NCI-H146 treated with DMSO at 0.1 percent for 48 hours (cell line): ENCODE measurements at regions not wholly inside any gene's neighbourhood (a gene's known extent, or its start where the extent isn't known, plus 50 kb on each side); places are given as distances from the start of the nearest gene placed in this dataset.

Source experiments
- DNase-seq: peaks from one replicate; lab custom pipeline; 2025; ENCODE audit not compliant: unreplicated experiment; lab: John Stamatoyannopoulos, UW

DNA sequence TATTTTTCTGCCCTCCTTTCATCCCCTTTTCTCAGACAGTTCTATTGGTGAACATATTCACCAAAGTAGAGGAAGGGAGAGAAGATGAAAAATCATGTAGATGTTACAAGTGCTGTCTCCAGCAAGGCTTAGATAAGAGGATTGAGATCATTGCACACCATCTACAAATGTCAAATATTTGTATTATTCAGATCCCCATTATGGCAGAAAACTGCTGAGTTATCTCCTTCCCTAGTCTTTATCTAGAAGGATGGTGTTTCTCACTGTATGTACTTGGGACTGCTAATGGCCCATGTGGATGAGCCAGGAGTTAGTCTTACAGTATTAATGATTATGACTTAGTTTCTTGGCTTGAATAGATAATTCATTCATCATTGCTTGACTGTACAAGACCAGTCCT, 147.2 kb upstream of the EEPD1 start:
- no peak for DNase-seq

DNA sequence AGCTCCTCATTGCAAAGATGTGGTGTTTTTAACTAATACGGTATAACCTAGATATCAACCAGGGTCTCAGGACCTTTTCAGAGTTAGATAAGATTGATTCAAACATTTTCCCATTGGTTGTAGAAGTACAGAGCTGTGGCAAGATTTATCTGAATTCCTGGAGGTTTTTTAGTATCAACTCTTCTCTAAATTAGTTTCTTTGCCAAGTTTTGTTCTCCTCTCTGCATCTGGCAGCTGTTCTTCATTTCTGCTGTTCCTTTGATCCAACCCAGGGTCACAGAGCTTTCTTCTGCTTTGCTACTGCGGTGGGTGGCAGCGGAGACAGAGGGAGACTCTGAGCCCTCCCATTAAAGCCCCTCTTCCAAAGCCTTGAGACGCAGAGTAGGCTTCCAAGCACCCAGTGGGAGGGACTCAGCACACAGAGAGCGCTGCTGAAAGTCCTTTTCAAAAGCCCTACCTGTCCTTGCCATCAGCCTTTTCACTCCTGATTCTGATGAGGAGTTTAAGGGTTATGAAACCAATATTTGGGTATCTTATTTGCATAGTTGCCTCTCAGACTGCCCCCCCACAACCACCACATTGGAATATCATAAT, 146.3 kb upstream of the EEPD1 start:
- DNase-seq: no peak

DNA sequence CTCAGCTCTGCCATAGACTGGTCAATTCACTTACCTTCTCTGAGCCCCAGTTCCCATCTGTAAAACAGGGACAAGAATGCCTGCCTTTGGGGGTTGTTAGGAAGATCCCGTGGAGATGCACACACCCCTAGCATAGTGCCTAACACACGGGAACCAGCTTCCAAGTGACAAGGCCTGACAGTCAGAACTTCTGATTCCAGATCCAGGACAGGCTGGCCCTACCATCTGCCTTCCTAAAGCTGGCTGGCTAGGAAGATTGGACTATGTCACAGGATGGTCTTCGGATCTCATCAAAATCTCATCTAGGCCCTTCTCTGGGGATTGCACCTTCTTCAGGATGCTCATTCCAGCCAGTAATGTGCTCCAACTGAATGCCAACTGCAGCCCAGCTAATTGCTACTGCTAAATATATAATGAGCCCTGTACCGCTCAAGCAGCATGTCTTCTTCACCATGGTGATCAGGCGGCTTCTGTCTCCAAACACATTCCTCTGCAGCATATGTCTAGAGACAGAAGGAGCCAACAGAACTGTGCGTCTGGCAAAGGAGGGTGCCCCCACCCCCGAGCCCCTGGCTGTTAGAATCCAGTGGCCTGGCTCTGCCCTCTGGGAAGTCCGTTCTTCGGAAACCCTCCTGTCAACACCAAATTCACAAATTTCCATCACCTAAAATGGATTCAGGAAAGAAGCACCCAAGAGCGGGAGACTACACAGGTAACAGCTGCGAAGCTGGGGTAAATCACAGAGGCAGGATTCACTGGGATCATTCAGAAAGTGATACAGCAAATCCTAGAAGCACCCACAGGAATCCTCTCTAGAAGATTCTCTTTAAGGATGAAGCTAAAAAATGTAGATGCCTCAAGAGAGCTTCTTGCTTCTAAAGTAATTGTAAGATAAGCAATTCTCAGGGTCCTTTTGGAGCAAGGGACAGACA, 142.1 kb upstream of the EEPD1 start:
- DNase-seq: no peak

DNA sequence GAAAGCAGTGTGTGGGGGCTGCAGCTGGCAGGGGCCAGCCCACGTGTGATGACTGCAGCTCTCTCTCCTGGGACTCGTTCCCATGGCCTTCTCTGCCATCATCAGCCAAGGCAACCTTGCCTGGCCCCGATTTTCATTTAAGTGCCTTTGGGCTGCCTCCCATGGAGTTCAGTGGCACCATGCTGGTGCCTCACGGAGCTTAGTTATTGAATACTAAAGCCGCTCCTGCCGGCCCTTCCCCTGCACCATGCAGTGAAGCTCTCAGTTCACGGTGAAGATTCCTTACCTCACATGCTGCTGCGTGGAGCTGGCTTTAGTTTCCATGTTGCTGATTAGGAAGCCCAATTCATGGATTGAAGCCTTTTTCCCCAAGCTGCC, 141.5 kb upstream of the EEPD1 start:
- peak; percentile 33 for DNase-seq

DNA sequence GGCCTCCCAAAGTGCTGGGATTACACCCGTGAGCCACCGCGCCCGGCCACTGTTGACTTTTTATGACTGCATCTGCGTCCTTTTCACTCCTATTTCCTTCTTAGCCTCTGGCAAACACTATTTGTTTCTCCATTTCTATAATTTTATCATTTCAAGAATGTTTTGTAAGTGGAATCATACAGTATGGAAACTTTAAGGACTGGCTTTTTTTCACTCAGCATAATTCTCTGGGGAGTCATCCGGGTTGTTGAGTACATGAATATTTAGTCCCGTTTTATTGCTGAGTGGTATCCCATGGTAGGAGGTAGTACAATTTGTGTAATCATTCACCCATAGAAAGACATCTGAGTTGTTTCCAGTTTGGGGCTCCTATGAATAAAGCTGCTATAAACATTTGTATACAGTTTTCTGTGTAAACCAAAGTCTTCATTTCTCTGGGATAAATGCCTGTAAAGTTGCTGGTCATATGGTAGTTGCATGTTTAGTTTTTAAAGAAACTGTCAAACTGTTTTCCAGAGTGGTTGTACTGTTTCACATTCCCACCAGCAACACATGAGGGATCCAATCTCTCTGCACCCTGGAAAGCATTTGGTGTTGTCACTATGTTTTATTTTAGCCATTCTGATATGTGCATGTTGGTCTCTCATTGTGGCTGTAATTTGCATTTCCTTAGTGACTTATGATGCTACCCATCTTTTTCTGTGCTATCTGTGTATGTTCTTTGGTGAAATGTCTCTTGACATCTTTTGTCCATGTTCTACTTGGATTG, 139.6 kb upstream of the EEPD1 start:
- DNase-seq: no peak

DNA sequence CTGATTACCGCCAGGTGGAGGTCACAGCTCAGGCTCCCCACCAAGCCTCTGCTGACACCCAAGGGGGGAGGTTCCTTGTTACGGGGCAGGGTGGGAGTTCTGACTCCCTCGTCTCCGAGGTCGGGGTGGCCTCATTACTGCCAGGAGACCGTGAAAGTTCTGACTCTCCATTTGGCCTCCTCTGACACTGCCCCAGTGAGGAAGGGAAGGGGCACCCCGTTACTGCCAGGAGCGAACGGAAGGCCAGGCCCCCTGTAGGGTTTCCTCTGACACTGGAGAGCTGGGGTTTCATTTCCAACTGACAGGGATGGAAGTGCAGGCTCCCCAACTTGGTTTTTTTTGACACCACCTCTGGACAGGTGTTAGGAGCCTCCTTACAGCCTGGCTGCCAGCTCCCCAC, 138.1 kb upstream of the EEPD1 start:
- DNase-seq: no peak

DNA sequence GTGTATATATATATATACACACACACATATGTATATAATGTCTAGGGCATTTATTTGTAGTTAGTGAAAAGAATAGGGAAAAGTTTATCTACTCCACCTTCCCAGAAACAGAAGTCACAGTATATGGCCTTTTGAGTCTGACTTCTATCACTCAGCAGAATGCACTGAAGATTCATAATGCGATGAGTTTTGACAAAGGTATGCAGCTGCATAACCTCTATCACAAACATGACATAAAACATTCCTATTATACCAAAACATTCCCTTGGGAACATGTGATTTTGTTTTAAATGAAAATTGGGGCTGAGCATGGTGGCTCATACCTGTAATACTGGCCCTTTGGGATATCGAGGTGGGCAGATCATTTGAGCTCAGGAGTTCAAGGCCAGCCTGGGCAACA, 137.3 kb upstream of the EEPD1 start:
- DNase-seq: no peak

DNA sequence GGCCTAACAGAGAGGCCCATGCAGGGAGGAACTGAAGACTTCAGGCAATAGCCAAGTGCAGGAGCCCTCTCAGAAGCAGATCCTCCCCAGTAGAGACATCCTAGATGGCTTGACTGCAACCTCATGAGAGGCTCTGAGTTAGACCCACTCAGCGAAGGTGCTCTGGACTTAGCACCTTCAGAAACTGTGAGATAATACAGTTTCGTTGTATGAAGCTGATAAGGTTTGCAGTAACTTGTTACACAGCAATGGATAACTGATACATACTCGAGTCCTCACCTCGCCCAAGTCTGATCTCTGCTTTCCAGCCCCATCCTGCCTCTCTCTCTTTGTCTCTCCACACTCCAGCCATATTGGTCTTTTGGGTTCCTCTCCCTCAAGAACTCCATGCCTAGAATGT, 136.4 kb upstream of the EEPD1 start:
- DNase-seq: no peak

DNA sequence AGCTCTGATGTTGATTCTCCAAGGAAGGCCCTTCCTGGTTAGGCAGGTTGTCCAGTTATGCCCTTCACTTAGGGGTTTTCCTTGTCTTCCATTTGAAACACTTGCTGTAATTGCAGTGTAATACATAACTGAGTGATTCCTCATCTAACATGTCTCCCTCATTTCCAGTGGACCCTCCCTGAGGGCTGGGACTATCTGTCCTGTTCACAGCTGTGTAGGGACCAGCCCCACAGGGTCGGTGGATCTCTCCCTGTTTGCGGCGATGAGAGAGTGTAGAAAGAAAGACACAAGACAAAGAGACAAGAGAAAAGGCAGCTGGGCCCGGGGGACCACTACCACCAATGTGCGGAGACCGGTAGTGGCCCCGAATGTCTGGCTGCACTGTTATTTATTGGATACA, 135.9 kb upstream of the EEPD1 start:
- no peak for DNase-seq

DNA sequence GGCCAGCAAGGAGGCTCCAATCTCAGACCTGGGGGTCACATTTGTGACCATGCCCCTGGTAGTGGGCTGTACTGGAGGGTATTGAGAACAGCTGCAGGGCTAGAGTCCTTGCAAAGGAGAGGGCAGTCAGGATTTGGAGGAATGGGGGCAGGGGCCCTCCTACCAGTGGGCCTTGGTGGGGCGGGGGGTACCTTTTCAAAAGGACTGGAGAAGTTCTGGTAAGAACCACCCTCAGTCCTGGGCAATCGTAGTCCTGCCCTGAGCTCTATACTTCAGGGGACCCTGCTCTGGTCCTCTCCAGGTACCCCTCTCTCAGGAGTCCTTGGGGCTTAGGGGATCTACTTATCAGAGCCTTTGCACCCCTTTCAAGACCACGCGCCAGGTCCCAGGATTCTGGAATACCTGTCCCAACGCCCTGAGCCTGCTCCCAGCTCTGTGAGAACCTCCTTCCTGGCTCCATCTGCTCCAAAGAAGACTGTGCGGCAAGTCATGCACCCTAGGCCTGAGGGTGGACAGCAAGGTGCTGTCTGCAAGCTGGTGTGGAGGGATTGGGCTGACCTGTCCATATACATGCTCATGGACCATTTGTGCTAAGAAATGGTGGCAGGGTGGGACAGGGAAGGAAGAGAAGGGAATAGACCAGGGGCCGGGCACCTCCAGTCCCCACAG, 134.1 kb upstream of the EEPD1 start:
- DNase-seq: no peak

DNA sequence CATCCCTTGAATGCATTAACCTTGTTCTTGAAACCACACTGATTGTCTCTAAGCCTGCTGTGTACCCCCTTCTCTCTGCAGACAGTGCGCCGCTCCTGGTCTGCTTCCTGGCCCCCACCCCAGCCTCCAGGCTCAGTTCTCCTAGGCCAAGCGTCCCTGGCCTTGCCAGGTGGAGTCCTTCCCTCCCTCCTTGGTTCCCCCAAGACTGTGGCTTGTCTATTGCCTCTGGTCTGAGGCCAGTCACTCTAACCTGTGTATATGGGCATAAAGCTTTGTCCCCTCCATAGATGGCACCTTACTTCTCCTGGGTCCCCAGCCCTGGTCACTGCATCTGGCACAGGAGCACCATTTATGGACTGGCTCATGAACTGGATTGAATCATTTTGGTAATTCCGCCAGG, 133.5 kb upstream of the EEPD1 start:
- no peak for DNase-seq

DNA sequence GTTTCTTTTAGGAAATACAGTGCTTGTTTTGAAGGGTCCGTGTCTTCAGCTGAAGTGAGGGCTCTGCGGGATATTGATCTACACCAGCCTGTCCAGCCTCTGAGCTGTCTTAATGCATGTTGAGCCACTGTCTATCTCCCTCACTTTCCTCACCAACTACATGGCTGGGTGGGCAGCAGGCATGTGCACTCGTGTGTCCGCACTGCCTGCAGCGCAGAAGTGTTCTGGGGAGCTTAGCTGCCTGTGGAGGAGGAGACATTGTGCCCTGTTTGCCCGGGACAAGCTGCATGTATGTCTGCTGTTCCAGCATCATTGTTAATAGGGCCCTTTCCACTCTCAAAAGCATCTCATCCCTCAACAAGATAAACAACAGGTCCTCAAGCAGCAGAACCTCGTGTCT, 133.1 kb upstream of the EEPD1 start:
- no peak for DNase-seq

DNA sequence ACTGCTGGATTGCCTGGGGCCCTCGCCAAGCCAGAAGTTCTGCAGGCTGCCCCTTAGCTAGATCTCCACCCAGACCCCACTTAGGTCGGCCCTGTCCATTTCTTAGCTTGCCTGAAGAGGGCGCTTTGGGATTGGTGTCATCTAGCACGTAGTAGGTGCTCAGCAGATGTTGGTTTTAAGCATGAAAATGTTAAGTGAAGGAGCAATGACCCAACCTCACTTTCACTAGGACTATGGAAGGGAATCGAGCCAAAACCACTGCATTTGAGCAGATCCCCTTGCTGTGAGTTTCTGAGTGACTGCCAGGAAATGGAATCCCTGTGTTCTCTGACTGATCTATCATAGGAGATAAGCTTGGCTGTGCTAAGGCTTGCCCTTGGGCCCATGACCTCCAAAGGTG, 131.7 kb upstream of the EEPD1 start:
- no peak for DNase-seq

DNA sequence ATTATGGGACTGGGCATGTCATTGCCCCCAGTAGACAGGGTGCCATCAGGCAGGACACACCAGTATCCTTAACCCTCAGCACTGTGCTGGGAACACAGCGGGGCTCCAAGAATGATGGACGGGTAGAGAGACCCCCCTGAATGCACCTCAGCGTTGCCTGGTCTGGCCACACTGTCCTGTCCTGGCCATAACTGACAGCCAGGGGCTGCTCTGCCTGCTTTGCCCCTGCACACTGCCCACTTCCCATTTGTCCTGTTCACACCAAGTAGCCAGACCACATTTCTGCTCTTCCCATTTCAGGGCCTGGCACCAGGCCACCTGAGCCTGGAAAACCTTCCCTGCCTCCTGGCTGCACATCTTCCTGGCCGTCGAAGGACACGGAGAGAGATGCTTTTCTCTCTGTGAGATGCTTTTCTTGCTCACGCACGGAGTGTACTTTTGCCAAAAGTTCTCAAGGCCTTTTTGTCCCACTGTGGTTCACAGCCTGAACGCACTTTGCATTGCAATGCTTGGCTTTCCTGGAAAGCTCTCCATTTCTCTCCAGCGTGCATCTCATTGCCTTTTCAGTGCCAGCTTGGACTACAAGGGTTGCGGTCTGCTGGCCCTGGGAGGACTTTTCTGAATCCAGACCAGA, 131.0 kb upstream of the EEPD1 start:
- no peak for DNase-seq

DNA sequence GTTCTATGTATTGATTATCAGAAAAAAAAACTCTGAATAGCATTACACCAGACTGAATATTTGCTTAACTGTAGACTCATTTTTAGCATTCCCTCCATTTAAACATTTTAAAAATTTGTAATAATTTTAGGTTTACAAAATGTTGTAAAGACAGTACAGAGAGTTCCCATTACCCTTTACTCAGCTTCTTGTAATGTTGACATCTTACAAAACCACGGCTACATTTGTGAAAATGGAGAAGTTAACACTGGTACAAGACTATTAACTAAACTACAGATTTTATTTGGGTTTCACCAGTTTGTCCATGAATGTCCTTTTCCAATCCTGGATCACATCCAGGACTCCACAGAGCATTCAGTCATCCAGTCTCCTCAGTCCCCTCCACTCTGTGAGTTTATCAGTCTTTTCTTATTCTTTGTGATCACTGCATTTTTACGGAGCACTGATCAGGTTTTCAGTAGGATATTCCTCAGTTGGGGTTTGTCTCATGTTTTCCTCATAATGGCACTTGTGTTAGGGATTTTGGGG, 130.0 kb upstream of the EEPD1 start:
- DNase-seq: no peak

DNA sequence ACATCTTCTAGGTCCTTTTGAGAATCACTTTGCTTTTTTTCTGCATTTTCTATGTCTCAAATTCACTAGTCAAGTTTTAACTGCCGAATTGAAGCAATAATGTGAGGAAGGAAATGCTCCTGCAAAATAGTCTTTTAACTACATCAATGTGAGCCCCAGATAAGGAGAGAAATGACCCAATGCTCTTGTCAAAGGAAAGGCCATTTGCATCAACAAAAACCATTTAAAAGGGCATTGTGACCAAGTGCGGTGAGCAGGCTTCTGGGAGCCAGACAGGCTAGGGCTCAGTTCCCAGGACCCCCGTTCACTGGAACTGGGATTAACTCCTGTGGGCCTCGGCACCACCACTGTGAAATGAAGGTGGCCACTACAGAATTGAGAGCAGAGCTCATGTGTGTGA, 127.9 kb upstream of the EEPD1 start:
- no peak for DNase-seq

DNA sequence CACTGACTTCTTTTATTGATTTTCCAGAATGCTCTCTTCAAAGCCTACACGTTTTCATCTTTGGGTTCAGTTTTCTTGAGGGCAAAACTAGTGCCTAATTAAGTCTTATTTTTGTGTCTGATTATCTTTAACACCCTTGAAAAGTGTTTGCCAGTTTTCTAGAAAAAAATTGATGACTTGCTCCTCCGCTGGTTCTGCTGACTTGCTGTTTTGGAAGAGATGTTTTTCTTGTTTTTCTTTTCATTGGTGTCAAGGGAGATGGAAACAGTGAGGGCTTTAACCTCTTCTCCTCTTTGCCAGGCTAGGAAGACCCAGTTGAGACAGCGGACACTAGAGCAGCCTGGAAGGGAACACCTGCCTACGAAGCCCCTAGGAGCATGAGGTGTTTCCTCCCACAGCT, 123.7 kb upstream of the EEPD1 start:
- no peak for DNase-seq

DNA sequence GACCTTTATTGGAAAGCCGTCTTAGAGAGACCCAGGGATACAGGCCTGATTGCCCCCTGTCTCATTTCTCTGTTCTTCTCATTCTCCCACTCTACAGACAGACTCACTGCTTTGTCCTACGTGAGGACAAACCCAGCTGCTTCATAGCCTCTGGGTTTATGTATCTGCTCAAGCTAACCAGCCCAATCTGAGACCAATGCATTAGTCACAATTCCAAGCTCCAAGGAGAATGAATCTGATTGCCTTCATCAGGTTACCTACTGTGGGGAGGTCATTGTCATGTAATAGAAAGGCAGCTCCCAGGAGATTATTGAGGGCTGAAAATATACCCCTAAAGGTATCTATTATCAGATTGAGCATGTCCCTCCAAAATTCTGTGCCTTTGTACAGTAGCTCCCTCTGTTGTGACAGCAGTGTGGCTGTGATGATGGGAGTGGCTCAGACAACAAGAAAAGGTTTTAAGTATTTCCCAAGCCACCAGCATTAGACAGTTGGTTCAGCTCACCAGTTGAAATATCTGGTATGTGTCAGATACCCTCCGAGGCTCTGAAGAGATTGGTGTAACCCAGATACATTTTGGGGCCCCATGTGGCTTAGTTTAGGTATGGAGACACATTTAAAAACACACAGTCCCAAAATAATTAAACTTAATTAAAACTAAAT, 123.1 kb upstream of the EEPD1 start:
- DNase-seq: no peak

DNA sequence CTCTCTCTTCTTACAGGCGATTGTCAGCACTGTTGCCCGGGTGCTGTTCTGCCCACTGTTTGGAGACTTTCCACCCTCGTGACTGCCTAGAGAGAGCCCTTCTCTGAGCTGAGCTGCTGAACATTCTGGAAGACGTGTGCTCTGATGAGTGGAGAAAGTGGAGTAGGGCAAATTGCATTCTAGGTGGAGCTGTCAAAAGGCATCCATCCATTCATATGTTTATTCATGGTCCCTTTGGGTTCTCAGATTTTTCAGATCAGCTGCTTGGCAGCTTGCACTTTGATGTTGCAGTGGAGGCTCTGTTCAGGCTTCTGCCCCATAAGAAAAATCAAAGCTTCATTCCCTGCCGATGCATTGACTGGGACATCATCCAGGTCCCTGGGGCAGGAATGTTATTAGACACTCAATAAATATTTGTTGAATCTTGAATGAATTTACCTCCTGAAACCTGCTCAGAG, 120.7 kb upstream of the EEPD1 start:
- no peak for DNase-seq

DNA sequence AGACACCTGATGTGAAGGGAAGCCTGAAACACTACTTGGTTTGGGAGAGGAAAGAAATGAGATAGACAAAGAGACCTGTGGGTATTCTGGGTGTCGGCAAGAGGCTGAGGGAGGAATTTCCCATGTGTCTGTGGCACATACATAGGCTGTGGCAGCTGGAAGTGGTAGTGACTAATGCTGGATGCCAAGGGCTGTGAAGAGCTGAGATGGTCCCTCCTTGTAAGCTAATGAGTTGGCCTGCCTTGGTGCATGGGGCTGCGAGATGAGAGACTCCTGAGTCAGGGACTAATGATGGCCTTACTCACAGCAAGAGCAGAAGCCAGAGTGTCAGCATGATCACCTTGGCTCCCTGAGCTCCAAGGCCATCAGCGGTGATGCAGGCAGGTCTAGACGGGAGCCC, 119.0 kb upstream of the EEPD1 start:
- no peak for DNase-seq
